ENCODE measurements at regions not wholly inside any gene's neighbourhood (a gene's known extent, or its start where the extent isn't known, plus 50 kb on each side); places are given as distances from the start of the nearest gene placed in this dataset.

GRCh38 chr6:15063253-15063853 is 182.5 kb upstream of the JARID2 start:
- Histone ChIP-seq H3K36me3 (ENCODE audit: low read depth, missing control alignments) (no peaks in the 10 kb centered on the region), H3K27ac (no peak overlapping the region), H3K27me3 (no peaks in the 10 kb centered on the region), H3K9me3 (no peaks in the 10 kb centered on the region), H3K4me3 (no peak overlapping the region), H3K4me1 (no peaks in the 10 kb centered on the region)
- TF ChIP-seq POLR2A (IDR thresholded peaks at IDR 0.05) (no peak), CTCF (IDR thresholded peaks at IDR 0.05) (no peak)
- peak; percentile 25 for DNase-seq
- intact Hi-C loops (cut with DNase I; ENCODE audit: low total_unique reads), result no loop called here
- 95 to 96% methylated on average over 6 to 7 of the region's 7 CpGs for whole genome bisulfite sequencing, 2 donors

- Histone ChIP-seq H3K4me1 (no peaks in the 10 kb centered on the region), H3K36me3 (ENCODE audit: low read depth, missing control alignments) (no peaks in the 10 kb centered on the region), H3K4me3 (no peak overlapping the region), H3K27me3 (no peaks in the 10 kb centered on the region), H3K9me3 (no peaks in the 10 kb centered on the region), H3K27ac (no peak overlapping the region)
- 83 to 93% methylated on average over 4 of the region's 4 CpGs for WGBS, 2 donors
- TF ChIP-seq CTCF (IDR thresholded peaks at IDR 0.05) (no peak), POLR2A (IDR thresholded peaks at IDR 0.05) (no peak)
- intact Hi-C loops (cut with DNase I; ENCODE audit: low total_unique reads), result no loop called here
- DNase-seq, result no peak
Measured at GRCh38 chr6:15065261-15065989, 180.4 kb upstream of the JARID2 start.

DNA sequence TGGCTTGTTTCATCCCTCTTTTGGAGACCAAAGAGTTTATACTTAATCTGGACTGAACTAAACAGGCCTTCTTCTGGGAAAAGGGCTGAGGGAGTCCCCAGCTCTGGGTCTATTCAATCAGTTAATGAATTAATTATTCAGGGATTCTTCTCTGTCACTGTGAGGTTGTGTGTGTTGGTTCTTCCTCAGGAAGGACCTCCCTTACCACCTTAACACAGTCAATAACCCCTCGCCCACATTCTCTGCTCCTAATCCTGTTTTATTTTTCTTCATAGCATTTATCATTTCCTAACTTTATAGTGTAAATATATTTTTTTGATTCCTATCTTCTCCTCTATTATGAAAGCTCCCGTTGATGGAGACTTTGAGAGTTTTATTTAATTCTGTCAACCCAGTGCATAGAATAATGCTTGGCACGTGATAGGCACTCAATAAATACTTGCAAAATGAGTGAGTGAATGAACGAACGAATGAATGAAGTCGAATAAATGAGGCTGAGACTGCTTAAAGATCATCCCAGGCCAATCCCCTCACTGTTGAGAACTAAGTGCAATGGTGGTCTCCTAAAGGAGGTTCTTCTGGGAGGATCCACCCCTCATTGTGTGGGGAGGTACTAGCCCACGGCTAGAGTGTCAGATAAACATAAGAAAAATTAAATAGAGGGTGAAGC is 179.6 kb upstream of the JARID2 start:
- H3K9me3 ChIP-seq, result no peaks in the 10 kb centered on the region
- H3K36me3 ChIP-seq (ENCODE audit: low read depth, missing control alignments), result no peaks in the 10 kb centered on the region
- H3K4me1 ChIP-seq, result no peaks in the 10 kb centered on the region
- H3K27me3 ChIP-seq, result no peaks in the 10 kb centered on the region
- no peak overlapping the region for H3K27ac ChIP-seq
- no peak for DNase-seq
- TF ChIP-seq CTCF (IDR thresholded peaks at IDR 0.05), result no peak
- no peak for TF ChIP-seq POLR2A (IDR thresholded peaks at IDR 0.05)
- H3K4me3 ChIP-seq, result peak overlapping the region in 1 of 2 donors; percentile 18
- 65% methylated on average over 7 of the region's 7 CpGs for WGBS, 2 donors
- intact Hi-C loops (cut with DNase I; ENCODE audit: low total_unique reads), result no loop called here

DNA sequence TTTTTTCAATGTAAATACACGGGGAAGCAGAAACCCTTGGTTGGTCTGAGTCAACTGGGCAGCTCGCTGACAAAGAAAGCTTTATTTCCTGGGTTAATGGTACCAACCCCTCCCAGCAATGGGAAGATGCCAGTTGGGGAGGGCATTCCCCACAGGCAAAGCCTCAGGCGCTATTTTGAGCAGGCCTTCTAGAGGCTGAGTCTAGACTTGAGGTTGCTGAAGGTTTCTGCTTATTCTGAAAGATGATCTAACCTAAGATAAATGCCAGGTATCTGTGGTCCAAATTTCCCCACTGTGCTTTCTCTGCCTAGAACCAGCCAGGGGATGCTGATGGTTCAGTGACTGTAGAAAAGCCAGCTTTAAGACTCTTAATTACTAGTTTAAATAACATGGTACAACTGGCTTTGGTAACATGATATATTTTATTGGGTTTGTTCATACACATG is 172.5 kb upstream of the JARID2 start:
- intact Hi-C loops (cut with DNase I; ENCODE audit: low total_unique reads), result no loop called here
- Histone ChIP-seq H3K27me3 (no peaks in the 10 kb centered on the region), H3K9me3 (no peaks in the 10 kb centered on the region), H3K4me3 (no peak overlapping the region), H3K4me1 (no peaks in the 10 kb centered on the region), H3K36me3 (ENCODE audit: low read depth, missing control alignments) (no peaks in the 10 kb centered on the region), H3K27ac (no peak overlapping the region)
- 90 to 95% methylated on average over 2 to 3 of the region's 3 CpGs for WGBS, 2 donors
- TF ChIP-seq POLR2A (IDR thresholded peaks at IDR 0.05) (no peak), CTCF (IDR thresholded peaks at IDR 0.05) (no peak)
- DNase-seq, result no peak
